T-cell (primary cell): ENCODE measurements at regions not wholly inside any gene's neighbourhood (a gene's known extent, or its start where the extent isn't known, plus 50 kb on each side); places are given as distances from the start of the nearest gene placed in this dataset.

Experiments used
- ATAC-seq, 4 experiments: fragments of 200-7000 bp in 3 of 4; fragments of 150-1000 bp in 1 of 4; cut with Tn5 transposase; replicated peaks in 1 of 4; 1 replicate in 3 of 4; 2 replicates in 1 of 4; pipeline ENCODE4 v1.10.0; 2021; ENCODE audit warnings: moderate library complexity in 3 of 4, mild to moderate bottlenecking in 2 of 4, moderate number of reproducible peaks in 1 of 4
- CTCF ChIA-PET, 2 donors: fragments of 300-600 bp; sonication (Branson Sonifier 250); formaldehyde crosslinking; loops; one replicate each; lab custom pipeline; 2022; ENCODE audit warnings: antibody characterized with exemption in 2 of 2; lab: Charles Lee
- POLR2A ChIA-PET, 2 donors: fragments of 300-600 bp; sonication (Branson Sonifier 250); formaldehyde crosslinking; loops; one replicate each; lab custom pipeline; 2022; ENCODE audit warnings: antibody characterized with exemption in 2 of 2; lab: Charles Lee
- DNase-seq, 35 experiments: peaks; one replicate each; pipeline versions ENCODE4 v3.0.0 to v3.0.0-alpha.2; 2013 to 2023
- H3K27ac ChIP-seq: one replicate; pipeline ENCODE4 v1.5.1; 2013; ENCODE audit warnings: low read length
- H3K27me3 ChIP-seq, 2 experiments: replicated peaks in 1 of 2; 1 replicate in 1 of 2; 2 replicates in 1 of 2; pipeline versions ENCODE4 v1.6.1 to v1.7.0; 2013; ENCODE audit warnings: low read length in 1 of 2, mixed read lengths in 1 of 2; ENCODE audit not compliant: control insufficient read depth in 2 of 2, insufficient read depth in 2 of 2; ENCODE audit errors: extremely low read depth in 1 of 2
- H3K36me3 ChIP-seq, 2 donors: 1 replicate in 1 of 2; 2 replicates in 1 of 2; pipeline versions ENCODE4 v1.6.1 to v1.7.0; 2013; ENCODE audit warnings: low read length in 1 of 2; ENCODE audit not compliant: control insufficient read depth in 2 of 2, insufficient read depth in 1 of 2; ENCODE audit errors: extremely low read depth in 1 of 2
- H3K4me1 ChIP-seq, 2 experiments: 1 replicate in 1 of 2; 2 replicates in 1 of 2; pipeline versions ENCODE4 v1.6.1 to v1.7.0; 2013; ENCODE audit warnings: low read length in 2 of 2, mixed read lengths in 1 of 2; ENCODE audit not compliant: insufficient read depth in 2 of 2, control insufficient read depth in 1 of 2; ENCODE audit errors: extremely low read depth in 1 of 2
- H3K4me3 ChIP-seq, 2 donors: 1 replicate in 1 of 2; 2 replicates in 1 of 2; pipeline versions ENCODE4 v1.5.1 to v1.7.0; 2013; ENCODE audit warnings: mild to moderate bottlenecking in 2 of 2, low read length in 1 of 2, moderate library complexity in 1 of 2; ENCODE audit not compliant: control insufficient read depth in 1 of 2; ENCODE audit errors: extremely low read depth in 1 of 2
- H3K9me3 ChIP-seq: 2 replicates; pipeline ENCODE4 v1.7.0; 2013
- H3K27ac Mint-ChIP-seq, 2 donors: one replicate each; pipeline ENCODE4 v1.8.0; 2020 to 2021; ENCODE audit warnings: mild to moderate bottlenecking in 2 of 2, mixed read lengths in 2 of 2
- H3K27me3 Mint-ChIP-seq, 2 donors: one replicate each; pipeline ENCODE4 v1.8.0; 2021 to 2022; ENCODE audit warnings: mixed read lengths in 2 of 2
- H3K36me3 Mint-ChIP-seq: one replicate; pipeline ENCODE4 v1.8.0; 2021; ENCODE audit warnings: mixed read lengths
- H3K4me1 Mint-ChIP-seq, 3 donors: one replicate each; pipeline ENCODE4 v1.8.0; 2020 to 2022; ENCODE audit warnings: mixed read lengths in 3 of 3, mild to moderate bottlenecking in 1 of 3
- H3K4me3 Mint-ChIP-seq, 3 donors: one replicate each; pipeline ENCODE4 v1.8.0; 2020 to 2022; ENCODE audit warnings: mild to moderate bottlenecking in 3 of 3, mixed read lengths in 3 of 3, moderate library complexity in 3 of 3
- H3K9me3 Mint-ChIP-seq, 3 donors: one replicate each; pipeline ENCODE4 v1.8.0; 2020 to 2022; ENCODE audit warnings: mixed read lengths in 3 of 3
- WGBS: methylation state at CpG from one replicate; pipeline ENCODE4 v1.1.5; 2013; ENCODE audit warnings: missing lambda C conversion rate; ENCODE audit not compliant: insufficient coverage; 5-methylcytosine and 5-hydroxymethylcytosine counted together

GRCh38 chr3:171935261-171936123 lies 92.3 kb downstream of the TMEM212 start:
- WGBS, result 77% methylated on average over 2 of the region's 7 CpGs
- no peaks in the 10 kb centered on the region for H3K9me3 Mint-ChIP-seq
- H3K36me3 ChIP-seq, result no peaks in the 10 kb centered on the region

GRCh38 chr3:171936191-171936841 lies 93.2 kb downstream of the TMEM212 start:
- H3K4me1 Mint-ChIP-seq, result no peaks in the 10 kb centered on the region
- H3K9me3 ChIP-seq, result no peaks in the 10 kb centered on the region
- POLR2A ChIA-PET, result no interaction called here
- no peak overlapping the region for H3K27ac Mint-ChIP-seq
- no peak overlapping the region for H3K27ac ChIP-seq
- no peaks in the 10 kb centered on the region for H3K36me3 Mint-ChIP-seq
- CTCF ChIA-PET, result no interaction called here
- DNase-seq, result no peak
- H3K9me3 Mint-ChIP-seq, result no peaks in the 10 kb centered on the region
- H3K4me3 Mint-ChIP-seq, result no peak overlapping the region
- ATAC-seq, result no peak
- no peaks in the 10 kb centered on the region for H3K27me3 ChIP-seq
- no peaks in the 10 kb centered on the region for H3K4me1 ChIP-seq
- H3K36me3 ChIP-seq, result no peaks in the 10 kb centered on the region
- no CpG with 5 or more reads among the region's 6 CpGs for WGBS
- no peak overlapping the region for H3K4me3 ChIP-seq
- peaks cover 0 to 1% of the 10 kb centered on the region in 2 donors for H3K27me3 Mint-ChIP-seq

More at GRCh38 chr3:171935261-171936123, 92.3 kb downstream of the TMEM212 start:
- Histone ChIP-seq H3K27me3 (no peaks in the 10 kb centered on the region), H3K9me3 (no peaks in the 10 kb centered on the region), H3K27ac (no peak overlapping the region), H3K4me3 (no peak overlapping the region), H3K4me1 (no peaks in the 10 kb centered on the region)
- DNase-seq (no peak), ATAC-seq (no peak)
- Mint-ChIP-seq H3K4me3 (no peak overlapping the region), H3K4me1 (no peaks in the 10 kb centered on the region), H3K27ac (no peak overlapping the region), H3K36me3 (no peaks in the 10 kb centered on the region), H3K27me3 (peaks cover 0 to 1% of the 10 kb centered on the region in 2 donors)
- CTCF ChIA-PET, result no interaction called here
- POLR2A ChIA-PET, result no interaction called here

- H3K36me3 ChIP-seq, result no peaks in the 10 kb centered on the region
- Mint-ChIP-seq H3K9me3 (no peaks in the 10 kb centered on the region), H3K27me3 (peaks cover 1 to 5% of the 10 kb centered on the region in 2 donors), H3K36me3 (no peaks in the 10 kb centered on the region), H3K4me3 (no peak overlapping the region), H3K4me1 (no peaks in the 10 kb centered on the region), H3K27ac (no peak overlapping the region)
- ATAC-seq (no peak), DNase-seq (no peak)
- 94% methylated on average over 2 of the region's 2 CpGs for WGBS
- no peak overlapping the region for H3K4me3 ChIP-seq
- no peaks in the 10 kb centered on the region for H3K4me1 ChIP-seq
- ChIA-PET POLR2A (no interaction called here), CTCF (no interaction called here)
- H3K27me3 ChIP-seq, result no peaks in the 10 kb centered on the region
- no peak overlapping the region for H3K27ac ChIP-seq
- no peaks in the 10 kb centered on the region for H3K9me3 ChIP-seq
Observed at GRCh38 chr3:171939578-171939977, 96.4 kb downstream of the TMEM212 start.

- no peak overlapping the region for H3K4me3 Mint-ChIP-seq
Observed at GRCh38 chr3:171940151-171940649, 97.1 kb downstream of the TMEM212 start.

GRCh38 chr3:171943262-171944117 lies 95.9 kb upstream of the FNDC3B start:
- Mint-ChIP-seq H3K27me3 (peaks cover 6 to 14% of the 10 kb centered on the region in 2 donors), H3K27ac (no peak overlapping the region), H3K9me3 (no peaks in the 10 kb centered on the region), H3K4me1 (no peaks in the 10 kb centered on the region), H3K36me3 (no peaks in the 10 kb centered on the region), H3K4me3 (no peak overlapping the region)
- Histone ChIP-seq H3K4me3 (no peak overlapping the region), H3K27me3 (no peaks in the 10 kb centered on the region), H3K27ac (no peak overlapping the region), H3K36me3 (no peaks in the 10 kb centered on the region), H3K4me1 (no peaks in the 10 kb centered on the region), H3K9me3 (no peaks in the 10 kb centered on the region)
- ChIA-PET POLR2A (no interaction called here), CTCF (no interaction called here)
- WGBS, result 100% methylated on average over 1 of the region's 17 CpGs
- DNase-seq (no peak), ATAC-seq (no peak)

More at GRCh38 chr3:171940151-171940649, 97.1 kb downstream of the TMEM212 start:
- Mint-ChIP-seq H3K36me3 (no peaks in the 10 kb centered on the region), H3K9me3 (no peaks in the 10 kb centered on the region), H3K27ac (no peak overlapping the region), H3K4me1 (no peaks in the 10 kb centered on the region), H3K27me3 (peaks cover 1 to 5% of the 10 kb centered on the region in 2 donors)
- Histone ChIP-seq H3K4me3 (no peak overlapping the region), H3K27me3 (no peaks in the 10 kb centered on the region), H3K27ac (no peak overlapping the region), H3K4me1 (no peaks in the 10 kb centered on the region), H3K36me3 (no peaks in the 10 kb centered on the region), H3K9me3 (no peaks in the 10 kb centered on the region)
- CTCF ChIA-PET, result no interaction called here
- ATAC-seq, result no peak
- DNase-seq, result no peak
- WGBS, result 25% methylated on average over 1 of the region's 4 CpGs
- POLR2A ChIA-PET, result no interaction called here
